Brain microvascular endothelial cell (primary cell): ENCODE measurements at regions not wholly inside any gene's neighbourhood (a gene's known extent, or its start where the extent isn't known, plus 50 kb on each side); places are given as distances from the start of the nearest gene placed in this dataset.

ENCODE experiments used
- DNase-seq: peaks from one replicate; pipeline ENCODE4 v3.0.0-alpha.2; 2020
- H3K27ac ChIP-seq: fragments of 250-450 bp; sonication (Bioruptor Pico); 2 replicates; pipeline ENCODE4 v1.5.1; 2020; ENCODE audit warnings: mild to moderate bottlenecking, moderate library complexity
- H3K27me3 ChIP-seq: fragments of 250-450 bp; sonication (Bioruptor Pico); replicated peaks from 2 replicates; pipeline ENCODE4 v1.5.1; 2020; ENCODE audit warnings: mild to moderate bottlenecking
- H3K36me3 ChIP-seq: fragments of 250-450 bp; sonication (Bioruptor Pico); replicated peaks from 2 replicates; pipeline ENCODE4 v1.5.1; 2020; ENCODE audit warnings: mild to moderate bottlenecking
- H3K4me3 ChIP-seq: 2 replicates; pipeline ENCODE4 v1.5.1; 2011; ENCODE audit warnings: low read depth, mild to moderate bottlenecking, control low read depth, low read length, moderate library complexity
- in situ Hi-C: cut with HindIII; loops from 2 replicates; pipeline ENCODE4 v1.10.0; 2017; ENCODE audit warnings: low sequenced_read_pairs, low pct_ligation_motif_present
- TF ChIP-seq, protein P1 (sequence below): IDR thresholded peaks from 2 replicates; pipeline ENCODE4 v1.5.1; 2011; ENCODE audit warnings: low read depth, mild to moderate bottlenecking, moderate library complexity, low read length, control low read depth, inconsistent platforms; ENCODE audit errors: missing control alignments

DNA sequence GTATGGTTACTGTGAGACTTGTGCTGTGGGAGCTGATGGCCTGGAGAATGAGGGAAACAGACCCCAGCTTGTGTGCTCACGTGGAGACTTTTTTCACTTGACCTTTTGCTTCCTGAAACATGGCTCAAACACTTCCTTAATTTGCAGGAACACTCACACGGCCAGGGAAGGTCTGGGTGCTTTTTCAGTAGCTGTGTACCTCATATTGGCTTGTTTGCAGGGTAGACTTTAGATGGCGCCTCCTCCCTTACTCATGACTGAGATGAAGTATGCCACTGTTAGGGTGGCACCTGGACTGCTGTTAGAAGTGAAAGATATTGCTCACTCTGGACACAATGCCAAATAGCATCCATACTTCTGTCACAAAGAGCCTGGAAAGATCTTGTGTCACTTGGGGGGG is 75.7 kb upstream of the WDR1 start:
- in situ Hi-C loops, result no loop called here
- TF ChIP-seq, protein P1, sequence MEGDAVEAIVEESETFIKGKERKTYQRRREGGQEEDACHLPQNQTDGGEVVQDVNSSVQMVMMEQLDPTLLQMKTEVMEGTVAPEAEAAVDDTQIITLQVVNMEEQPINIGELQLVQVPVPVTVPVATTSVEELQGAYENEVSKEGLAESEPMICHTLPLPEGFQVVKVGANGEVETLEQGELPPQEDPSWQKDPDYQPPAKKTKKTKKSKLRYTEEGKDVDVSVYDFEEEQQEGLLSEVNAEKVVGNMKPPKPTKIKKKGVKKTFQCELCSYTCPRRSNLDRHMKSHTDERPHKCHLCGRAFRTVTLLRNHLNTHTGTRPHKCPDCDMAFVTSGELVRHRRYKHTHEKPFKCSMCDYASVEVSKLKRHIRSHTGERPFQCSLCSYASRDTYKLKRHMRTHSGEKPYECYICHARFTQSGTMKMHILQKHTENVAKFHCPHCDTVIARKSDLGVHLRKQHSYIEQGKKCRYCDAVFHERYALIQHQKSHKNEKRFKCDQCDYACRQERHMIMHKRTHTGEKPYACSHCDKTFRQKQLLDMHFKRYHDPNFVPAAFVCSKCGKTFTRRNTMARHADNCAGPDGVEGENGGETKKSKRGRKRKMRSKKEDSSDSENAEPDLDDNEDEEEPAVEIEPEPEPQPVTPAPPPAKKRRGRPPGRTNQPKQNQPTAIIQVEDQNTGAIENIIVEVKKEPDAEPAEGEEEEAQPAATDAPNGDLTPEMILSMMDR, result no peak

DNA sequence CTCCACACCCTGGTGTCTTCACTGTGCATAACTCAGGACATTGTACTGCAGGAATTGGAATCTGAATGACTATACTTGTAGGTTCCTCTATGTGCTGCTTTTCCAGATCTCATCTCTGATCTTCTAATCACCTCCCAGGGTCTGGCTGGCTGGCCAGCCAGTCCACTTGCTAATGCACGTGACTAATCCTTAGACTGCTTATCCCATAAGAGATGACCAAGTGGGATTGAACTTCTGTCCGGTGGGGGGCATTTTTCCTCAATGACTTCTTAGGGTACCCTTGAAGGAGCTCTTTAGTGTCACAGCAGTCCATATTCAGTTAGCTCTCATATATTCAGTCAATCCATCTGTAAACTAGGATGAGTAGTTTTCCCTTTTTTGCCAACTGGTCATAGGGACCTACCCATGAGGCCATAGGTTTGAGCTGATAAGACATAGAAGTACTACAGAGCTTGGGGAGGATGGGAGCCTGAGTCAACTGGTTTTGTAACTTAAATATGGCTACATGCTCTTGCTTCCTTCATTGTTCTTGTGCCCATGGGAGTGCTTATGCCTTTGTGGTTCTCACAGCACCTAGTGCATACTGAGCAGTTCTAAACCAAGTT is 71.9 kb upstream of the WDR1 start:
- DNase-seq, result no peak
- no peaks in the 10 kb centered on the region for H3K27me3 ChIP-seq
- TF ChIP-seq, protein P1, result no peak
- no peaks in the 10 kb centered on the region for H3K36me3 ChIP-seq
- in situ Hi-C loops, result no loop called here
- no peak overlapping the region for H3K4me3 ChIP-seq
- H3K27ac ChIP-seq, result no peak overlapping the region

More for the DNA sequence above, 75.7 kb upstream of the WDR1 start:
- H3K27me3 ChIP-seq, result no peaks in the 10 kb centered on the region
- no peak overlapping the region for H3K27ac ChIP-seq
- H3K4me3 ChIP-seq, result no peak overlapping the region
- H3K36me3 ChIP-seq, result no peaks in the 10 kb centered on the region
- no peak for DNase-seq

DNA sequence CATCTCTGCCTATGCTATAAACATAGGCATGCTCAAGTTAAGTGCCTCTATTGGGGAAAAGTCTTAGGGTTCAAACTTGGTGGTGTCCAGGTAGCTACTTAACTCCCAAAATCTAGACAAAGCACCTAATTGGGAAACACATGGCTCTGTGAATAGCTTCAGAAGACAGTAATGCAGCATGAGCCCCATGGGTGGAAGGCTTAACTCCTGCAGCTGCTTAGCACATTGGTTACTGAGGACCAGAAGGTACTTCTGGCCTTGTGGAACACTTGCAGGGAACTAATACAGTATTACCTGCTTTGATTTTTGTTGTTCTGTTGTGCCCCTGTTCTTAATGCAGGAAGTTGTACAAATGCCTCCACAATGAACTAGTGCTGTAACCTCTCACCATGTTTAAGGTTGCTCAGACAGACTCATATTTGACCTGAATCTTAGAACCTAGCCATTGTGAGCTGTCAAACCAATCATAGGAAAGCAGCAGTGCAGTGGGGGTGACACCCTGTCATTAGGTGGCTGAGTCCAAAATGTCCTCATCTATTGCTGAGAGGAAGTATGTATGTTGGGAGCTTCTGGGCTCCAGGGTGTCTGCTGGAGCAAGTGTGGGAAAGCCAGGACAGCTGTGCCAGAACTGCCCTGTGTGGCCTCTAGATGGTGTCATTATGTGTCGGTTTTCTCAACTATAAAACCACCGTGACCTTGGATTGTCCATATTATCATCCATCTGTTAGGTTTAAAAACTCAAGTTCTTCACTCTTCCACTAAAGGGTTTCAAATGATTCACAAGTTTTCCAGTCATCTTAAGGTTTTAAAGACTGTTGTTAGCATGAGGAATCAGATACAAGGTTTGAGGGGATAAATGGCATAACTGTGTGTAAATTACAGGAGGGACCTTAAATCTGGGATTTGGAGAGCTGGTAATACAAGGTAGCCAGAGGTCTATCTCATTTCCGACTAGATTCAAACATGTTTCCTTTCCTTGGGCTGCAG is 69.9 kb upstream of the WDR1 start:
- in situ Hi-C loops, result no loop called here
- DNase-seq, result no peak
- no peaks in the 10 kb centered on the region for H3K36me3 ChIP-seq
- H3K4me3 ChIP-seq, result no peak overlapping the region
- H3K27ac ChIP-seq, result no peak overlapping the region
- TF ChIP-seq, protein P1, result peak; percentile 14
- no peaks in the 10 kb centered on the region for H3K27me3 ChIP-seq

DNA sequence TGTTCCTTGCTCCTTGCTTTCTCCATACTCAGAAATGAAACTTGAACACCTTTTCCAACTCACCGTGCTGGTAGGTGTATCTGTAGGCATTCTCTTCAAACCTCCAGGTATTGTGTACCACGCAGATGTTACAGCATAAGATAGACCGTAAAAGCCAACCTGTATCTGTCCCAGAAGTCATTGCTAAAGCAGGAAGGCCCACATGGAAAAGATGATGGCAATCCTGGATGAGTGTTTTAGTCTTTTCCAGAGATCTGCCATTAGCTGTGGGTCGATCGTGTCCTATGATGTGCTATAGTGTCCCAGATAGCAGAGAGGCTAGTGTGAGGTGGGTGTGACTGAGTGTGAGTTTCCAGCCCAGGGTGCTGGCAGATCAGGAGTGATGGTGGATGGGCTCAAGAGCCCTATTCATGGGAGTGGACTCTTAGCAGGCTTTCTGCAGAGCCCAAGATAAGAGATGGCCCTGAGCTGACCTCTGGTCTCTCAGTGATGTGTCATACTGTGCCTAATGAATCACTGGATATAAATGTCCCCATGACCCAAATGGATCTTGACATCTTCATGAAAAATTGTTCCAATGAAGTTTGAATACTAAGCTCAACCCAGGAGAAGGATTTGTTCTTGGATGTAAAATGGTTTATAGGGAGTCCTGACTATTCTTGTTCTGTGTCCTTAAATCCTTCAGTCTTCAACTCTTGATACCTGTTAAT is 69.1 kb upstream of the WDR1 start:
- in situ Hi-C loops, result no loop called here
- peak; percentile 33 for DNase-seq

DNA sequence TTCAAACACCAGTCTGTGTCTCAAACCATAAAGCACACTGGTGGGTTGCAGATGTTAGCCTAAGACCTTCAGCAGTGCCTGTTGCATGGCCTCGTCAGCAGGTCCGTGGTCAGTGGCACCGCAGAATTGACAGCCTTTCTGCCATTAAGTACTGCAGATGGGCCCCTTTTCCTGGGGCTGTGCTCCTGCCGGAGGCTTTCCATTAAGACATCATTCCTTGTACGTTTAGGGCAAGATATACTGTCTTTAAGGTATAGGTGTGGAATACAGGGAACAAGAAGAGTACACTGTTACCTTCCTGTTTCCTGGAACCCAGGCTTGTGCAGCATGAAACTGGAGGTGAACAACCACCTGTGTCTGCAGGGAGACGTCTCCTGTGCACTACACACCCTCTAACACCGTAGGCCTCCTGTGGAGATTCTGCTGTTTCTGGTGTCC is 67.9 kb upstream of the WDR1 start:
- TF ChIP-seq, protein P1, result no peak
- no peak for DNase-seq
- Histone ChIP-seq H3K27ac (no peak overlapping the region), H3K36me3 (no peaks in the 10 kb centered on the region), H3K4me3 (no peak overlapping the region), H3K27me3 (no peaks in the 10 kb centered on the region)
- in situ Hi-C loops, result no loop called here

More for the DNA sequence above, 69.1 kb upstream of the WDR1 start:
- Histone ChIP-seq H3K4me3 (no peak overlapping the region), H3K36me3 (no peaks in the 10 kb centered on the region), H3K27ac (no peak overlapping the region), H3K27me3 (no peaks in the 10 kb centered on the region)
- TF ChIP-seq, protein P1, result no peak
